Skeletal muscle tissue (tissue), 3 donors: ENCODE measurements at regions not wholly inside any gene's neighbourhood (a gene's known extent, or its start where the extent isn't known, plus 50 kb on each side); places are given as distances from the start of the nearest gene placed in this dataset.

ENCODE experiments used
- H3K27ac ChIP-seq: one replicate; pipeline ENCODE4 v1.7.0; 2013; ENCODE audit warnings: mild to moderate bottlenecking, low read depth, low read length, inconsistent platforms
- H3K27me3 ChIP-seq, 3 donors: one replicate each; pipeline ENCODE4 v1.7.0; 2013; ENCODE audit warnings: low read length in 3 of 3; ENCODE audit not compliant: control insufficient read depth in 3 of 3, insufficient read depth in 3 of 3
- H3K36me3 ChIP-seq, 3 donors: one replicate each; pipeline ENCODE4 v1.7.0; 2013; ENCODE audit warnings: low read length in 3 of 3; ENCODE audit not compliant: control insufficient read depth in 3 of 3, insufficient read depth in 3 of 3
- H3K4me1 ChIP-seq, 3 donors: one replicate each; pipeline ENCODE4 v1.7.0; 2013; ENCODE audit warnings: low read length in 3 of 3, mild to moderate bottlenecking in 3 of 3; ENCODE audit not compliant: control insufficient read depth in 3 of 3, insufficient read depth in 3 of 3
- H3K4me3 ChIP-seq, 3 donors: one replicate each; pipeline ENCODE4 v1.7.0; 2013; ENCODE audit warnings: low read length in 3 of 3
- H3K9ac ChIP-seq, 3 donors: one replicate each; pipeline ENCODE4 v1.7.0; 2013; ENCODE audit warnings: low read length in 3 of 3, mild to moderate bottlenecking in 3 of 3, moderate library complexity in 2 of 3, low read depth in 1 of 3
- H3K9me3 ChIP-seq, 3 donors: one replicate each; pipeline ENCODE4 v1.7.0; 2013; ENCODE audit warnings: low read length in 3 of 3; ENCODE audit not compliant: control insufficient read depth in 3 of 3
- donor health status: Osteomylitis.

- Histone ChIP-seq H3K9ac (no peak overlapping the region), H3K27ac (no peak overlapping the region), H3K36me3 (no peaks in the 10 kb centered on the region), H3K9me3 (peaks cover 0 to 13% (median 0%) of the 10 kb centered on the region in 3 donors), H3K4me3 (no peak overlapping the region), H3K27me3 (peaks cover 6 to 32% (median 11%) of the 10 kb centered on the region in 3 donors), H3K4me1 (no peaks in the 10 kb centered on the region)
Measured at GRCh38 chr5:73333944-73334703, 114.5 kb downstream of the FOXD1 start.

GRCh38 chr5:73330613-73331012 lies 118.0 kb downstream of the FOXD1 start:
- H3K9me3 ChIP-seq = peaks cover 0 to 14% (median 0%) of the 10 kb centered on the region in 3 donors
- no peak overlapping the region for H3K27ac ChIP-seq
- H3K27me3 ChIP-seq = peaks cover 0 to 13% (median 2%) of the 10 kb centered on the region in 3 donors
- no peak overlapping the region for H3K4me3 ChIP-seq
- H3K9ac ChIP-seq = no peak overlapping the region
- no peaks in the 10 kb centered on the region for H3K4me1 ChIP-seq
- no peaks in the 10 kb centered on the region for H3K36me3 ChIP-seq

GRCh38 chr5:73328640-73329039 lies 119.9 kb downstream of the FOXD1 start:
- no peaks in the 10 kb centered on the region for H3K4me1 ChIP-seq
- H3K9ac ChIP-seq = no peak overlapping the region
- peaks cover 0 to 14% (median 0%) of the 10 kb centered on the region in 3 donors for H3K9me3 ChIP-seq
- H3K27me3 ChIP-seq = peaks cover 0 to 5% (median 1%) of the 10 kb centered on the region in 3 donors
- no peak overlapping the region for H3K27ac ChIP-seq
- H3K4me3 ChIP-seq = no peak overlapping the region
- no peaks in the 10 kb centered on the region for H3K36me3 ChIP-seq

GRCh38 chr5:73327908-73328455 lies 120.6 kb downstream of the FOXD1 start:
- Histone ChIP-seq H3K4me3 (no peak overlapping the region), H3K4me1 (no peaks in the 10 kb centered on the region), H3K9me3 (peaks cover 0 to 14% (median 0%) of the 10 kb centered on the region in 3 donors), H3K36me3 (no peaks in the 10 kb centered on the region), H3K27me3 (peaks cover 1 to 6% (median 3%) of the 10 kb centered on the region in 3 donors), H3K27ac (no peak overlapping the region), H3K9ac (no peak overlapping the region)

GRCh38 chr5:73325546-73325945 lies 123.0 kb downstream of the FOXD1 start:
- H3K4me3 ChIP-seq = no peak overlapping the region
- H3K9ac ChIP-seq = no peak overlapping the region
- H3K9me3 ChIP-seq = peaks cover 0 to 3% (median 0%) of the 10 kb centered on the region in 3 donors
- H3K27me3 ChIP-seq = peaks cover 5 to 15% (median 11%) of the 10 kb centered on the region in 3 donors
- no peak overlapping the region for H3K27ac ChIP-seq
- H3K36me3 ChIP-seq = no peaks in the 10 kb centered on the region
- H3K4me1 ChIP-seq = no peaks in the 10 kb centered on the region

GRCh38 chr5:73323466-73323865 lies 125.1 kb downstream of the FOXD1 start:
- H3K4me1 ChIP-seq = no peaks in the 10 kb centered on the region
- H3K27ac ChIP-seq = no peak overlapping the region
- no peaks in the 10 kb centered on the region for H3K36me3 ChIP-seq
- H3K27me3 ChIP-seq = peaks cover 5 to 15% (median 11%) of the 10 kb centered on the region in 3 donors
- no peaks in the 10 kb centered on the region for H3K9me3 ChIP-seq
- H3K4me3 ChIP-seq = no peak overlapping the region
- no peak overlapping the region for H3K9ac ChIP-seq

GRCh38 chr5:73322437-73323076 lies 126.0 kb downstream of the FOXD1 start:
- Histone ChIP-seq H3K9ac (no peak overlapping the region), H3K27me3 (peaks cover 7 to 17% (median 11%) of the 10 kb centered on the region in 3 donors), H3K9me3 (no peaks in the 10 kb centered on the region)

GRCh38 chr5:73321757-73322436 lies 126.7 kb downstream of the FOXD1 start:
- H3K9me3 ChIP-seq = no peaks in the 10 kb centered on the region
- no peak overlapping the region for H3K9ac ChIP-seq
- H3K36me3 ChIP-seq = no peaks in the 10 kb centered on the region
- H3K27me3 ChIP-seq = peaks cover 11 to 22% (median 13%) of the 10 kb centered on the region in 3 donors
- no peaks in the 10 kb centered on the region for H3K4me1 ChIP-seq
- no peak overlapping the region for H3K4me3 ChIP-seq
- H3K27ac ChIP-seq = no peak overlapping the region

More at GRCh38 chr5:73322437-73323076, 126.0 kb downstream of the FOXD1 start:
- Histone ChIP-seq H3K4me1 (no peaks in the 10 kb centered on the region), H3K36me3 (no peaks in the 10 kb centered on the region), H3K4me3 (no peak overlapping the region), H3K27ac (no peak overlapping the region)

GRCh38 chr5:73319036-73319435 lies 129.5 kb downstream of the FOXD1 start:
- H3K36me3 ChIP-seq = no peaks in the 10 kb centered on the region
- H3K27ac ChIP-seq = no peak overlapping the region
- no peak overlapping the region for H3K4me3 ChIP-seq
- H3K4me1 ChIP-seq = no peaks in the 10 kb centered on the region
- no peak overlapping the region for H3K9ac ChIP-seq
- peaks cover 12 to 26% (median 24%) of the 10 kb centered on the region in 3 donors for H3K27me3 ChIP-seq
- no peaks in the 10 kb centered on the region for H3K9me3 ChIP-seq
